Dendritic cell treated with granulocyte-macrophage colony-stimulating factor and Interleukin-4, amounts not matched to agents 40 ng/mL and 50 ng/mL, for 4 days (primary cell): ENCODE measurements at regions not wholly inside any gene's neighbourhood (a gene's known extent, or its start where the extent isn't known, plus 50 kb on each side); places are given as distances from the start of the nearest gene placed in this dataset.
"Not testable (repeated sequence)": the region's sequence is repeated elsewhere in the genome, so short reads cannot be mapped to it uniquely, and the experiment has no call there.

Experiments
- H3K27ac Mint-ChIP-seq: one replicate; pipeline ENCODE4 v1.8.0; 2022; ENCODE audit warnings: mild to moderate bottlenecking, mixed read lengths
- H3K27me3 Mint-ChIP-seq: one replicate; pipeline ENCODE4 v1.8.0; 2022; ENCODE audit warnings: mild to moderate bottlenecking, mixed read lengths
- H3K36me3 Mint-ChIP-seq: one replicate; pipeline ENCODE4 v1.8.0; 2022; ENCODE audit warnings: low read depth, mixed read lengths
- H3K4me1 Mint-ChIP-seq: one replicate; pipeline ENCODE4 v1.8.0; 2022; ENCODE audit warnings: low read depth, mixed read lengths
- H3K4me3 Mint-ChIP-seq: one replicate; pipeline ENCODE4 v1.8.0; 2022; ENCODE audit warnings: mild to moderate bottlenecking, moderate library complexity, mixed read lengths
- H3K9me3 Mint-ChIP-seq: one replicate; pipeline ENCODE4 v1.8.0; 2022; ENCODE audit warnings: mixed read lengths
- intact Hi-C: fragments of 100-400 bp; cut with micrococcal nuclease; formaldehyde crosslinking; loops from one replicate; pipeline ENCODE4 v1.15.0; 2022

DNA sequence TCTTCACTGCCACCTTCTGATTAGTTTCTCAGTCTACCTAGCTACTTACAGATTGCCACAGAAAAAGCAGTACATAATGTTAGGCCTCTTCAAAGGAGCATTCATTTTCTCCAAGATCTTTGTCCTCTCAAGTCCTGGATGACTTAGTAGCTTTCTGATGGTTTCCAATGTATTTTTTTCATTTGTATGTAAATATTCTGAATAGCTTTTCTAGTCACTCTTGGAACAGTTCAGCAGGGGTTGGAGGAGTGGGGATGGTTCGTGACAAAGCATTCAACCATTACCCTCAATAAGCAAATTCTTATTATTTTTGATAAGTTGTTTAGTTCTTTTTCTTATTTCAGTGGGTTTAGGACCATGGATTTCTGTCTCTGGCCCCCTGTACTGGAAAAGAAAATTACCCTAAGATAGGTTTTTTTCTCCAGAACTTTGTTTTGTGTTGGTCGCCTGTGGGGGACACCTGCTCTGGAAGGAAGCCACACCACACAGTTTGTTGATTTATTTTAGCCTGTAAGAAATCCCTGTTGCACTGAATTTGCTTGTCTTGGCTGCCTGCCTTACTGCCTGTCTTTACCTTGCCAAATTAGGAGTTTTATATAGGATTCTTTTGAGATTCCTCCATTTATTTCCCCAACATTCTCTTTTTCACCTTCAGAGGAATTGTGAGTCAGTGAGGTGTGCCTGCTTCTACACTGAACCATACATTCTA lies 247.9 kb downstream of the RFPL4B start:
- Mint-ChIP-seq H3K4me3 (no peak overlapping the region), H3K27me3 (no peaks in the 10 kb centered on the region), H3K27ac (no peak overlapping the region), H3K4me1 (no peaks in the 10 kb centered on the region), H3K9me3 (peaks cover 30% of the 10 kb centered on the region), H3K36me3 (no peaks in the 10 kb centered on the region)
- intact Hi-C loops, result no loop called here

DNA sequence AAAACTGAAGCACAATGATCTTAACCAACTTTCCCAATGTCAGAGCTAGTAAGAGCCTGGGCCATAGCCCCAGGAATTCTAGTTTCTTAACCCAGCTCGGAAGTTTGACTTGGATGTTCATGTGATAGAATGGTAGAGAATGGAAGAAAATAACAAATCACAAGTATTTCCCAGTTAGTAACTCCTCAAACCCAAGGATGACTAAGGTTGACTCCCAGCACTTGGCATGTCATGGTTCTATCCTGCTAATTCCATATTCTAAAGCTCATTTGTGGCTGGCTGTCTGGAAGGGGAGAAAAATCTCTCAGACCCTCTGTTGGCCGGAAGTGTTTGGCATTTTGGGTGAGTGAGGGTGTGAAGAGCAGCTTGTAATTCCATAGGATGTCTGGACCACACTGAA lies 248.7 kb downstream of the RFPL4B start:
- H3K36me3 Mint-ChIP-seq, result no peaks in the 10 kb centered on the region
- intact Hi-C loops, result no loop called here
- no peak overlapping the region for H3K27ac Mint-ChIP-seq
- no peak overlapping the region for H3K4me3 Mint-ChIP-seq
- H3K9me3 Mint-ChIP-seq, result peaks cover 38% of the 10 kb centered on the region
- no peaks in the 10 kb centered on the region for H3K4me1 Mint-ChIP-seq
- H3K27me3 Mint-ChIP-seq, result no peaks in the 10 kb centered on the region

DNA sequence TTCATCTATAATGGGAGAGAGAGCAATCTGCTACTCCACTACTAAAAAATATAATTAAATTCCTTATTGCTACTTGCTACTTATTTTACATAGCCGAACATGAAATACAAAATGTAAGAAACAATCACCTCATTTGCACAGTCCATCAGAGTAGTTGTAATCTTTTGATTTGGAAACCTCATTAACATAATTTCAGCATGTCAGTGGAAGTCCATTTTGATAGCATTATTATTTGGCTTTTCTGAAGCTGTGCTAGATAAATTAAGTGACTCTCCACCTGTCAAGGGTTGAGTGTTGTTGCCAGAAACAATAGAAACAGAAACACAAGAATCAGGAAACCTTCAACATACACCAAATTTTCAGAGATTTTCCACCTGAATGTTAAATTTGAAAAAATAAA lies 250.0 kb downstream of the RFPL4B start:
- intact Hi-C loops, result no loop called here
- H3K4me3 Mint-ChIP-seq, result no peak overlapping the region
- no peaks in the 10 kb centered on the region for H3K36me3 Mint-ChIP-seq
- no peaks in the 10 kb centered on the region for H3K27me3 Mint-ChIP-seq
- peaks cover 49% of the 10 kb centered on the region for H3K9me3 Mint-ChIP-seq
- H3K4me1 Mint-ChIP-seq, result no peaks in the 10 kb centered on the region
- H3K27ac Mint-ChIP-seq, result no peak overlapping the region

DNA sequence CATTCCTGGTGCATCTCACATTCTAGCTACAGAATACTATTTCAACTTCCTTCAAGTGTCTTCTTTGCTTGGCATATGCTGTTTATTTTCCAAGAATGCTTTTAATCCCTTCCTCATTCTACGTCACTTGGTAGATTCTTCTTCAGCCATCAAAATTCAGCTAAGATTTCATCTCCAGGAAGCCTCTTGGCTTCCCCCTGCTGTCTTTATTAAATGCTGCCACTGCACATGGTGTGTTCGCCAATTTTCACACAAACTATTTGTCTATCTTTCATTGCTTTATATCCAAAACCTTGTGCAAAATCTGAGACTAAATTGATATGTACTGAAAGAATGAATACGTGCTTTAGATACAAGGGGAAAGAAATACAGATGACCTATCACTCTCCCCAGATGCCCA lies 253.0 kb downstream of the RFPL4B start:
- intact Hi-C loops, result no loop called here

DNA sequence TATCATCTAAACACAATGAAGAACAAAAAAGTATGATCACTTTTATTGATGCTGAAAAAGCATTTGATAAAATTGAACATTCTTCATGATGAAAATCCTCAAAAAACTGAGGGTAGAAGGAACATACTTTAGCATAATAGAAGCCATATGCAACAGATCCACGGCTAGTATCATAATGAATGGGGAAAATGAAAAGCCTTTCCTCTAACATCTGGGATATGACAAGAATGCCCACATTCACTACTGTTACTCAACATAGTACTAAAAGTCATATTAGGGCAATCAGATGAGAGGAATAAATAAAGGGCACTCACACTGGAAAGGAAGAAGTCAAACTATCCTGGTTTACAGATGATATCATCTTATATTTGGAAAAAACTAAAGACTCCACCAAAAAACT lies 256.6 kb downstream of the RFPL4B start:
- Mint-ChIP-seq H3K4me3 (no peak overlapping the region), H3K27me3 (no peaks in the 10 kb centered on the region), H3K4me1 (no peaks in the 10 kb centered on the region), H3K27ac (no peak overlapping the region), H3K36me3 (no peaks in the 10 kb centered on the region), H3K9me3 (peaks cover 54% of the 10 kb centered on the region)
- intact Hi-C loops, result no loop called here

More for the DNA sequence above, 253.0 kb downstream of the RFPL4B start:
- H3K27me3 Mint-ChIP-seq, result no peaks in the 10 kb centered on the region
- no peaks in the 10 kb centered on the region for H3K4me1 Mint-ChIP-seq
- H3K4me3 Mint-ChIP-seq, result no peak overlapping the region
- no peak overlapping the region for H3K27ac Mint-ChIP-seq
- peaks cover 46% of the 10 kb centered on the region for H3K9me3 Mint-ChIP-seq
- no peaks in the 10 kb centered on the region for H3K36me3 Mint-ChIP-seq

DNA sequence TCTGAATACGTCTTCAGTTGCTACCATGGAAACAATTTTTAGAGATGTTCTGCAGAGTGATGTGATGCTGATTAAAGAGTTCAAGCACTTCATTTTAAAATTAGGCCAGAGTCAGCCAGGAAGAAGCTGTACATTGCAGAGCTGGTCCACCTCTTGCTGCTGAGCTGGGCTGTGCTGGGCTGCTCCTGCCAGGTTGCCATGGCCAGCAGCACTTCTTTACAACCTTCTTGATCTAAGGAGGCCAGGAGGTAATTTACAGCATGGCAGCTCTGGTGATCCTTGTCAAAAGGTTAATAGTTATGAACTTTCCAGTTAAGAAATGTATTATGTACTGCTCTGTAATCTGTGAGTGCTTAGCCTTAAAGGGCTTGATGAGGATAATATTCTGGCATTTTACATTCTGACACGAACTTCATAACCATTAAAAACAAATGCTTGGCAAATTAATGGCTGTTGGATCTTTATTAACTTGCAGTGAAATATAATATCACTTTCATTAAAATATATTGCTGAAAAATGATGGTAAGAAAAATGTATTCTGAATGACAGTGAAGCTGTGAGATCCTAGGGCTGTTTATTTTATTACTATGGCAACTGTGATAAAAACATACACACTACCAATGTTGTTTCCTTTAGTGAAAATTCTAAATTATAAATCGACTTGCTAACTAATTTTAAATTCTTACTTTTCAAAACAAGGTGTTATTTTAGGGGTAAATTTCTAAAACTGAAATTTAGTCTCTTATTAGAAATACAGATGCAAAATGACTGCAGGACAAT lies 259.7 kb downstream of the RFPL4B start:
- Mint-ChIP-seq H3K27ac (no peak overlapping the region), H3K4me1 (no peaks in the 10 kb centered on the region), H3K36me3 (no peaks in the 10 kb centered on the region), H3K4me3 (no peak overlapping the region), H3K9me3 (peaks cover 36% of the 10 kb centered on the region), H3K27me3 (no peaks in the 10 kb centered on the region)
- intact Hi-C loops, result no loop called here

DNA sequence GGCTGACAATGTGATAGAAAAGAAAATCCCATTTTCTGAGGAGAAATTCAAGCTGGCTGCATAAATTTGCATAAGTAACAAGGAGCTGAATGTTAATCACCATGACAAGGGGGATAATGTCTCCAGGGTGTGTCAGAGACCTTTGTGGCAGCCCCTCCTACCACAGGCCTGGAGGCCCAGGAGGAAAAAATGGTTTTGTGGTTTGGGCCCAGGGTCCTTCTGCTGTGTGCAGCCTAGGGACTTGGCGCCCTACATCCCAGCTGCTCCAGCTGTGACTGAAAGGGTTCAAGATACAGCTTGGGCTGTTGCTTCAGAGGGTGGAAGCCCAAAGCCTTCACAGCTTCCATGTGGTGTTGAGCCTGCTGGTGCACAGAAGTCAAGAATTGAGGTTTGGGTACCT lies 261.8 kb downstream of the RFPL4B start:
- H3K27ac Mint-ChIP-seq, H3K36me3 Mint-ChIP-seq, H3K4me1 Mint-ChIP-seq, intact Hi-C loops, H3K4me3 Mint-ChIP-seq, H3K27me3 Mint-ChIP-seq: not testable (repeated sequence)
- peaks cover 20% of the 10 kb centered on the region for H3K9me3 Mint-ChIP-seq

DNA sequence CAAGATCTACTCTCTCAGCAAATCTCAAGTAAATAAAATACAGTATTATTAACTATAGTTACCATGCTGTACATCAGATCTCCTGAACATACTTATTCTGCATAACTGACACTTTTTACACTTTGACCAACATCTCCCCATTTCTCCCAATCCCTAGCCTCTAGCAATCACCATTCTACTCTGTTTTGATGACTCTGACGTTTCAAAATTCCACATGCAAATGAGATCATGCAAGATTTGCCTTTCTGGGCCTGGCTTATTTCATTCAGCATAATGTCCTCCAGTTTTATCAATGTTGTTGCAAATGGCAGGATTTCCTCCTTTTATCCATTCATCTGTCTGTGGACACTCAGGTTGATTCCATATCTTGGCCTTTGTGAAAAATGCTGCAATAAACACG lies 266.3 kb downstream of the RFPL4B start:
- Mint-ChIP-seq H3K27ac (no peak overlapping the region), H3K4me3 (no peak overlapping the region), H3K9me3 (peaks cover 15% of the 10 kb centered on the region), H3K27me3 (no peaks in the 10 kb centered on the region), H3K4me1 (no peaks in the 10 kb centered on the region), H3K36me3 (no peaks in the 10 kb centered on the region)
- intact Hi-C loops, result no loop called here

DNA sequence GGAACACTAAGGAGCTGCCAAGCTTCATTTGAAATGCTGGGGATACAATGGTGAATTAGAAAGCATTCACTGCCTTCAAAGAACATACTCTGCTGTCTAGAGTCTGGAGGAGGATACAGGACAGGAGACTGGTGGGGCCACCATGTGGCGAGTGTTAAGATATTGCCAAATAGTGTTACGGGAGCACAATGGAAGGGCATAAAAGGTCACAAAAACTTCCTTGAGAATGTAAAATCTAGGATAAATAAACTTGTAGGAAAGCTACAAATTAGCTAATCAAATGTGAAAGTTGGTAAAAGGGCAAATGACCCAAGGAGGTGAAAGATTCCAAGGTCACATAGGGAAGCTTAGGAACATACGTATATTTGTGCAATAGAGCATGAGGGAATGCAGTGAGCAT lies 271.7 kb downstream of the RFPL4B start:
- no peaks in the 10 kb centered on the region for H3K27me3 Mint-ChIP-seq
- H3K27ac Mint-ChIP-seq, result no peak overlapping the region
- H3K4me1 Mint-ChIP-seq, result no peaks in the 10 kb centered on the region
- no peaks in the 10 kb centered on the region for H3K9me3 Mint-ChIP-seq
- H3K36me3 Mint-ChIP-seq, result no peaks in the 10 kb centered on the region
- intact Hi-C loops, result no loop called here
- no peak overlapping the region for H3K4me3 Mint-ChIP-seq

DNA sequence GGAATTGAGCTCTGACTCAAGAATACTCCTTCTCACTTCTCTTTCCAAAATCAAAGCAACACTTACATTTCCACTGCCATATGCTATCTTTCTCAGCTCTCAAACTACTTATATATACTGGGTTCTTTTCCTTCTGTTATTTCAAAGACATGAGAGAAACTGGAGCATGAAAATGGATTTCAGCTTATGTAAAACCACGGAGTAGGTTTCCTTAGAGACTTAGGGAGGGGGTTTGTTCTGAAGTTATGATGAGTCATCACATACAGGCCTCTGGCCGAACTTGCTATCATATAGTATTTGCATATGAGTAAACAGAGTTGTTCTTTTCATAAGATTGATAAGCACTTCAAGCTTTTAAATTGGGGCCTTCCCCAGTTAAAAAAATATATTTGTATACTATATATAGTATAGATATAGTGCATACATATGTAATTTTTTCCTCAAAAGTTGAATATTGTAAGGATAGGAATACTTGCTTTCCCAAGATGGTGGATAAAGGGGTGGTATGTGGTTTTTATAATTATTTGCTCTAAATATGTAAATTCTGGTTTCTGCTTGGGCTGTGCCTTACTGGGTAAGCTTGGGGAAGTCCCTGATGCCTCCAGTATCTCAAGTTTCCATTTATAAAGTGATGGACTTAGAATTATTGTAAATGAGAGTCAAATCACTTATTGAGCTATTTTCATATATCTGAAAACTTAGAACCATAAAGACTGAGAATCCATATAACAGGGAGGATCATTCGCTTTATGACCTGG lies 273.9 kb downstream of the RFPL4B start:
- intact Hi-C loops, result no loop called here
- Mint-ChIP-seq H3K27me3 (no peaks in the 10 kb centered on the region), H3K36me3 (no peaks in the 10 kb centered on the region), H3K27ac (no peak overlapping the region), H3K4me1 (no peaks in the 10 kb centered on the region), H3K4me3 (no peak overlapping the region), H3K9me3 (no peaks in the 10 kb centered on the region)

DNA sequence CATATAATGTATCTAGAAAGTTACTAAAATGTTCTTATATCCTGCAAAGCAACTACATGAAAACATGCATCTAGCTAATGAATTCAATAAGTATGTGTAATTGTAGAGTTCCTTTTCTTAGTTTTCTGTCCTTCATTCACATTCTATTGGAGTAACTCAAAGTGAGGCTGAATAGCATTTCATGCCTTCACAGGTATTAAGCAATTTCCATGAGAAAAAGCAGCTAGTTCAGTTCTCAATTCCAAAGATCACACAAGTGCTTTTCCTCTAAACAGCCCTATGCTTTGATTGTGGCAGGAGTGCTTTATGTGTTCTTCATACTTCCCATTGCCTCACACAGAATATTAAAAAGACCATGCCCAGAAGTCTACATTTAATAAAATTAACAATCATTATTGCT lies 274.9 kb downstream of the RFPL4B start:
- Mint-ChIP-seq H3K27me3 (no peaks in the 10 kb centered on the region), H3K4me3 (no peak overlapping the region), H3K36me3 (no peaks in the 10 kb centered on the region), H3K9me3 (no peaks in the 10 kb centered on the region), H3K4me1 (no peaks in the 10 kb centered on the region), H3K27ac (no peak overlapping the region)
- intact Hi-C loops, result no loop called here

DNA sequence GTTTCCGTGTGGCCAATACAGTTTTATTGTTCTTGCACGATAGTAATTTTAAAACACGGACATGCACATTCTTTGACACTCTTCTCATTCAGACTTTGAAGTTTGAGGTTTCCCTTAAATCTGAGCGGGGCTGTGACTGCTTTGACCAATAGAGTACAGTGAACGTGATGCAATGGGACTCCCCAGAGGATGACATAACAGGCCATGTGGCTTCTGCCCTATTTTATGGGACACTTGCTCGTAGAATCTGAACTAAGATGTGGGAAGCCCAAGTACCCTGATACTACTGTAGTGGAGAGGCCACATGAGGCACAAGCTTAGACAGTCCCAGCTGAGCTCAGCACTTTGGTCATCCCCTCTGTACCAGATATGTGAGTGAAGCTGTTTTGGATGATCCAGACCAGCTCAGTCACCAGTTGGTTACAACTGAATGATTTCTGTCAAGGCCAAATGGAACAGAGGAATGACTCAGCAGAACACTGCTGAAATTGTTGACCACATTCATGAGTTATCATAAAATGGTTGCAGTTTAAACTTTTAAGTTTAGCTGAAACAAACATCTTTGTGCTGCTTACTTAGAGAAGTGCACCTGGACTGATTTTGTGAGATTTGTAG lies 279.4 kb downstream of the RFPL4B start:
- peaks cover 3% of the 10 kb centered on the region for H3K9me3 Mint-ChIP-seq
- no peaks in the 10 kb centered on the region for H3K27me3 Mint-ChIP-seq
- H3K27ac Mint-ChIP-seq, result no peak overlapping the region
- no peaks in the 10 kb centered on the region for H3K4me1 Mint-ChIP-seq
- no peak overlapping the region for H3K4me3 Mint-ChIP-seq
- intact Hi-C loops, result no loop called here
- H3K36me3 Mint-ChIP-seq, result no peaks in the 10 kb centered on the region

DNA sequence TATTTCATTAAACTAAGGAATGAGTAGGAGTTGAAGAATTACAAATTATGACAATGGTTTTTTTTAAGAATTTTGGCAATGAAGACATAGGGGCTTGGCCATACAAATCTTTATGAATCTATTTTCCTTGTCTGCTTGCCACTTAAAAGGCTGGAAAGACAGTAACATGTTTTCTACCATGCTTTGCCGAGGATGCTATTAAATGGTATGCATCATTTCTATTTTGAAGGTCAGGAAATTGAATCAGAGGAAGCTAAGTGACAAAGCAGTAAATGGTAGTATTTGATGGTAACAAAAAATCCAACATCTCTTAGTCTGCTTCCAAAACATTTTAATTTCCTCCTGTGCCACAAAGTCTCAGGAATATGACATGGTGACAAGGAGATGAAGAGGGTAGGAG lies 287.2 kb downstream of the RFPL4B start:
- Mint-ChIP-seq H3K4me3 (no peak overlapping the region), H3K4me1 (no peaks in the 10 kb centered on the region), H3K27me3 (no peaks in the 10 kb centered on the region), H3K9me3 (peaks cover 13% of the 10 kb centered on the region), H3K27ac (no peak overlapping the region), H3K36me3 (no peaks in the 10 kb centered on the region)
- intact Hi-C loops, result no loop called here

DNA sequence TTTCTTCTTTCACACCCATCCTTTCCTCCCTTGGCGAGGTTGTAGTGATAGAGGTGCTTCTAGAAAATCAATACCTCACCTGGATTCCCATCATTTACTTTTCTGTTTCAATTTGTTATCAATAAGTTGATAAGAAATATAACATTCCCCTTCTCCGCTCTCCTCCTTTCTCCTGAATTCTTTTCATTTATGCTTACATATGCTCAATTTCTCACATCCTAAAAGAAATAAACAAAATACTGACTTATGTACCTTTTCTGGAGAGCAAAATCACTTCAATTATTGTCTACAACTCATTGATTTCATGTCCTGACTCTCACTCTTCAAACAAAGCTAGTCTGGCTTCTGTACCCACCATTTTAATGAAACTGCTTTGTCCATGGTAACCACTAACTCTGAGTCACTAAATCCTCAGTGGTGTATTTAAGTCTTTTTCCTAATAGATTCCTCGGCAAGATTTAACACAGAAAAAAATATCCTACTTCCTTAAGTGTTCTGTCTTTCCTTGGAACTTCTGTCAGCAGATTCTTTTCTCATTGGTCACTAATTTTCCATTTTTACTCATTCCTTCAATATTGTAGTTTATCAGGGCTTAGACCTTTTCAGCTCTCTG lies 289.6 kb downstream of the RFPL4B start:
- H3K9me3 Mint-ChIP-seq, result peaks cover 9% of the 10 kb centered on the region
- H3K4me3 Mint-ChIP-seq, result no peak overlapping the region
- intact Hi-C loops, result no loop called here
- no peak overlapping the region for H3K27ac Mint-ChIP-seq
- no peaks in the 10 kb centered on the region for H3K4me1 Mint-ChIP-seq
- no peaks in the 10 kb centered on the region for H3K27me3 Mint-ChIP-seq
- no peaks in the 10 kb centered on the region for H3K36me3 Mint-ChIP-seq
